IMR-90 (cell line): ENCODE measurements at regions not wholly inside any gene's neighbourhood (a gene's known extent, or its start where the extent isn't known, plus 50 kb on each side); places are given as distances from the start of the nearest gene placed in this dataset.

Source experiments
- ATAC-seq: fragments of 200-7000 bp; cut with Tn5 transposase; 2 replicates; pipeline ENCODE4 v1.9.1; 2020; ENCODE audit warnings: low read depth, mild to moderate bottlenecking, moderate library complexity
- BruUV-seq: library from RNA; stranded (reverse); fragments of 400-500 nt; replicated peaks from 2 replicates; lab custom pipeline; 2021; lab: Mats Ljungman, UMichigan
- CTCF ChIA-PET: fragments of 300-600 bp; formaldehyde crosslinking; extraction: SDS; loops from one replicate; lab custom pipeline; 2021; ENCODE audit warnings: antibody characterized with exemption; lab: Yijun Ruan, JAX
- POLR2A ChIA-PET: fragments of 300-600 bp; sonication (Branson Sonifier 250); formaldehyde crosslinking; loops from one replicate; lab custom pipeline; 2022; ENCODE audit warnings: antibody characterized with exemption; ENCODE audit not compliant: unreplicated experiment; lab: Charles Lee
- DNase-seq: peaks from one replicate; pipeline ENCODE4 v3.0.0; 2013
- H2AFZ ChIP-seq: replicated peaks from 2 replicates; pipeline ENCODE3; 2013; ENCODE audit warnings: low read length, mild to moderate bottlenecking; ENCODE audit not compliant: poor library complexity
- H2AK5ac ChIP-seq: 2 replicates; pipeline ENCODE4 v1.6.1; 2013; ENCODE audit warnings: low read depth, low read length, inconsistent platforms
- H2AK9ac ChIP-seq: replicated peaks from 2 replicates; pipeline ENCODE3; 2013; ENCODE audit warnings: mild to moderate bottlenecking, low read depth, low read length, moderate library complexity; ENCODE audit not compliant: poor library complexity
- H2BK120ac ChIP-seq: 2 replicates; pipeline ENCODE4 v1.6.1; 2013; ENCODE audit warnings: low read depth, low read length, inconsistent platforms
- H2BK15ac ChIP-seq: 3 replicates; pipeline ENCODE4 v1.6.1; 2013; ENCODE audit warnings: low read depth, low read length, inconsistent platforms
- H2BK20ac ChIP-seq: 2 replicates; pipeline ENCODE4 v1.6.1; 2013; ENCODE audit warnings: low read depth, mild to moderate bottlenecking, inconsistent platforms, low read length, moderate library complexity
- H2BK5ac ChIP-seq: 2 replicates; pipeline ENCODE4 v1.6.1; 2013; ENCODE audit warnings: mild to moderate bottlenecking, low read depth, low read length, inconsistent platforms; ENCODE audit not compliant: poor library complexity, severe bottlenecking
- H3K14ac ChIP-seq: replicated peaks from 2 replicates; pipeline ENCODE4 v1.6.1; 2013; ENCODE audit warnings: low read depth, low read length, inconsistent platforms
- H3K18ac ChIP-seq: 2 replicates; pipeline ENCODE4 v1.6.1; 2013; ENCODE audit warnings: low read depth, low read length, control low read depth
- H3K23ac ChIP-seq: 2 replicates; pipeline ENCODE4 v1.6.1; 2013; ENCODE audit warnings: low read depth, low read length, inconsistent platforms
- H3K27ac ChIP-seq: 2 replicates; pipeline ENCODE4 v1.5.1; 2013; ENCODE audit warnings: mild to moderate bottlenecking, control low read depth, low read length; ENCODE audit not compliant: insufficient read depth
- H3K27me3 ChIP-seq: 2 replicates; pipeline ENCODE4 v1.6.1; 2013; ENCODE audit warnings: low read length; ENCODE audit not compliant: control insufficient read depth, insufficient read depth
- H3K36me3 ChIP-seq: 2 replicates; pipeline ENCODE4 v1.6.1; 2013; ENCODE audit warnings: low read length, mixed read lengths; ENCODE audit not compliant: control insufficient read depth, insufficient read depth
- H3K4ac ChIP-seq: 2 replicates; pipeline ENCODE4 v1.6.1; 2013; ENCODE audit warnings: low read depth, low read length, inconsistent platforms
- H3K4me1 ChIP-seq: 2 replicates; pipeline ENCODE4 v1.6.1; 2013; ENCODE audit warnings: low read length, mixed read lengths; ENCODE audit not compliant: control insufficient read depth, insufficient read depth
- H3K4me2 ChIP-seq: 2 replicates; pipeline ENCODE4 v1.6.1; 2013; ENCODE audit warnings: low read depth, mild to moderate bottlenecking, control low read depth, low read length, moderate library complexity
- H3K4me3 ChIP-seq: 2 replicates; pipeline ENCODE4 v1.5.1; 2013; ENCODE audit warnings: low read depth, mild to moderate bottlenecking, control low read depth, low read length, moderate library complexity; ENCODE audit not compliant: insufficient read depth
- H3K56ac ChIP-seq: 2 replicates; pipeline ENCODE4 v1.6.1; 2013; ENCODE audit warnings: low read length, inconsistent platforms; ENCODE audit not compliant: insufficient read depth; ENCODE audit errors: extremely low read depth
- H3K79me1 ChIP-seq, 2 experiments: 2 replicates each; pipeline ENCODE4 v1.6.1; 2013; ENCODE audit warnings: low read length in 2 of 2, inconsistent platforms in 1 of 2, low read depth in 1 of 2
- H3K9ac ChIP-seq: 2 replicates; pipeline ENCODE4 v1.6.1; 2013; ENCODE audit warnings: low read depth, low read length, control low read depth
- H3K9me1 ChIP-seq: 2 replicates; pipeline ENCODE4 v1.6.1; 2013; ENCODE audit warnings: low read length, inconsistent platforms; ENCODE audit not compliant: insufficient read depth
- H3K9me3 ChIP-seq: 2 replicates; pipeline ENCODE4 v1.6.1; 2013; ENCODE audit warnings: low read length; ENCODE audit not compliant: control insufficient read depth, insufficient read depth
- H4K20me1 ChIP-seq: 2 replicates; pipeline ENCODE4 v1.6.1; 2013; ENCODE audit warnings: low read length, inconsistent platforms; ENCODE audit not compliant: insufficient read depth
- H4K5ac ChIP-seq: 2 replicates; pipeline ENCODE4 v1.6.1; 2013; ENCODE audit warnings: mild to moderate bottlenecking, low read depth, low read length, control low read depth
- H4K8ac ChIP-seq, 2 experiments: 2 replicates each; pipeline ENCODE4 v1.6.1; 2013; ENCODE audit warnings: low read depth in 2 of 2, low read length in 2 of 2, control low read depth in 1 of 2, inconsistent platforms in 1 of 2
- H4K91ac ChIP-seq: 2 replicates; pipeline ENCODE4 v1.6.1; 2013; ENCODE audit warnings: low read depth, low read length, inconsistent platforms; ENCODE audit not compliant: insufficient read depth
- BHLHE40 ChIP-seq: fragments of 150-350 bp; IDR thresholded peaks from 2 replicates; pipeline ENCODE4 v1.6.1; 2016; ENCODE audit warnings: mild to moderate bottlenecking, low read depth, low read length
- CEBPB ChIP-seq: IDR thresholded peaks from 2 replicates; pipeline ENCODE4 v1.6.1; 2012; ENCODE audit warnings: low read depth, low read length, improper control_type of control experiment
- CHD1 ChIP-seq: IDR thresholded peaks from 2 replicates; pipeline ENCODE4 v1.6.1; 2012; ENCODE audit warnings: low read depth, low read length, improper control_type of control experiment
- MXI1 ChIP-seq: IDR thresholded peaks from 2 replicates; pipeline ENCODE4 v1.6.1; 2012; ENCODE audit warnings: low read depth, mild to moderate bottlenecking, low read length, moderate library complexity, borderline replicate concordance
- NFE2L2 ChIP-seq: fragments of 150-350 bp; IDR thresholded peaks from 2 replicates; pipeline ENCODE4 v1.6.1; 2016; ENCODE audit warnings: low read depth, mild to moderate bottlenecking, low read length
- RAD21 ChIP-seq: IDR thresholded peaks from 2 replicates; pipeline ENCODE4 v1.6.1; 2012; ENCODE audit warnings: low read length, improper control_type of control experiment
- RCOR1 ChIP-seq: IDR thresholded peaks from 2 replicates; pipeline ENCODE4 v1.6.1; 2012; ENCODE audit warnings: mild to moderate bottlenecking, low read length, improper control_type of control experiment; ENCODE audit not compliant: insufficient replicate concordance
- WGBS, 2 experiments: methylation state at CpG; one replicate each; pipeline versions ENCODE4 v1.1.5 to v1.1.7; 2013; ENCODE audit warnings: missing lambda C conversion rate in 2 of 2; ENCODE audit not compliant: insufficient read length in 1 of 2; ENCODE audit errors: extremely low coverage in 2 of 2; 5-methylcytosine and 5-hydroxymethylcytosine counted together
- dilution Hi-C: fragments of 300-500 bp; cut with HindIII; formaldehyde crosslinking; loops from one replicate; pipeline ENCODE4 v1.14.3; 2018; ENCODE audit warnings: low sequenced_read_pairs; ENCODE audit not compliant: unreplicated experiment
- in situ Hi-C: fragments of 300-500 bp; cut with MboI; formaldehyde crosslinking; loops from 3 replicates; pipeline ENCODE4 v1.14.3; 2019; ENCODE audit warnings: low sequenced_read_pairs, inconsistent platforms, mixed read lengths
- intact Hi-C: fragments of 100-400 bp; cut with micrococcal nuclease; formaldehyde crosslinking; loops from 2 replicates; pipeline ENCODE4 v1.10.0; 2022

DNA sequence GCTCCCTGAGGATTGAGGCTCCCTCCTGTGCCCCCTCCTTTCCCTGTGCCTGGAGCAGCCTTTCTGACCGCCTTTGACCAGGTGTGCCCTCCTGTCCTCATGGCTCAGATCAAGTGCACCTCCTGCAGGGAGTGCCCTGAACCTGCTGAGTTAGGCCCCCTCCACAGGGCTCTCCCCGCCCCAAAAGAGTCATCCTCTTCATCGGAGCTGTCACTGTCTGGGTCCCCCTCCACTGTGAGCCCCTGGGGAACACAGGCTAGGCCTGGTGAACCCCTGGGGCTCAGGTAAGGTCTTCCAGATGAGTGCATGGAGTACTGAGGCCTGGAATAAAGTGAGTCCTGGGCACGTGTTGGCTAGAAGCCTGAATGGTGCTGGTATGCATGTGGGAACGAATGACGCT is 173.5 kb downstream of the INHBB start:
- Histone ChIP-seq H2AK5ac (no peak overlapping the region), H3K36me3 (no peaks in the 10 kb centered on the region), H3K9ac (no peak overlapping the region), H4K8ac (no peak overlapping the region), H3K23ac (no peak overlapping the region), H3K4ac (no peak overlapping the region), H4K20me1 (no peaks in the 10 kb centered on the region), H3K27me3 (peaks cover 52% of the 10 kb centered on the region), H3K4me2 (no peak overlapping the region), H3K4me3 (no peak overlapping the region), H2BK20ac (no peak overlapping the region), H2AFZ (no peak overlapping the region), H3K14ac (no peak overlapping the region), H2BK15ac (no peak overlapping the region), H2BK120ac (no peak overlapping the region), H2AK9ac (no peak overlapping the region), H3K79me1 (no peaks in the 10 kb centered on the region), H4K5ac (no peak overlapping the region), H2BK5ac (no peak overlapping the region), H4K91ac (no peak overlapping the region), H3K27ac (no peak overlapping the region), H3K18ac (no peak overlapping the region), H3K9me1 (no peaks in the 10 kb centered on the region), H3K9me3 (no peaks in the 10 kb centered on the region), H3K4me1 (0 out of 2 replicates have a peak, but pooled peaks cover 1% of the 10 kb centered on the region), H3K56ac (no peak overlapping the region)
- in situ Hi-C loops (no loop called here), dilution Hi-C loops (no loop called here), intact Hi-C loops (no loop called here)
- ChIA-PET CTCF (no interaction called here), POLR2A (no interaction called here)
- BruUV-seq, result no TSS peak
- 50% methylated on average over 1 of the region's 6 CpGs; no CpG with 5 or more reads in 1 of the 2 experiments for WGBS, 2 experiments
- no peak for TF ChIP-seq BHLHE40
- no peak for TF ChIP-seq RAD21
- no peak for TF ChIP-seq RCOR1
- TF ChIP-seq CEBPB, result no peak
- TF ChIP-seq NFE2L2, result no peak
- no peak for TF ChIP-seq CHD1
- TF ChIP-seq MXI1, result no peak
- no peak for DNase-seq
- ATAC-seq, result no peak
